CD4-positive, alpha-beta T cell (primary cell): ENCODE measurements at regions not wholly inside any gene's neighbourhood (a gene's known extent, or its start where the extent isn't known, plus 50 kb on each side); places are given as distances from the start of the nearest gene placed in this dataset.
"Not testable (repeated sequence)": the region's sequence is repeated elsewhere in the genome, so short reads cannot be mapped to it uniquely, and the experiment has no call there.

Source experiments
- ATAC-seq: fragments of 200-7000 bp; cut with Tn5 transposase; one replicate; pipeline ENCODE4 v1.10.0; 2022; ENCODE audit warnings: mild to moderate bottlenecking; ENCODE audit not compliant: poor library complexity
- CTCF ChIA-PET: fragments of 350-600 bp; sonication (Branson Sonifier 250); formaldehyde crosslinking; loops from one replicate; lab custom pipeline; 2021; ENCODE audit warnings: antibody characterized with exemption, inconsistent platforms; lab: Charles Lee
- POLR2A ChIA-PET: fragments of 350-600 bp; sonication (Branson Sonifier 250); formaldehyde crosslinking; loops from one replicate; lab custom pipeline; 2021; ENCODE audit warnings: antibody characterized with exemption, inconsistent platforms; lab: Charles Lee
- DNase-seq, 14 experiments: peaks; one replicate each; pipeline ENCODE4 v3.0.0-alpha.2; 2013 to 2020; ENCODE audit warnings: mixed read lengths in 2 of 14
- H3K27ac ChIP-seq, 2 donors: one replicate each; pipeline versions ENCODE4 v1.5.1 to v1.7.0; 2013; ENCODE audit warnings: low read length in 2 of 2, low read depth in 1 of 2, mild to moderate bottlenecking in 1 of 2
- H3K27me3 ChIP-seq, 2 experiments: 1 replicate in 1 of 2; 2 replicates in 1 of 2; pipeline versions ENCODE4 v1.6.1 to v1.7.0; 2013; ENCODE audit warnings: low read length in 2 of 2, control low read depth in 1 of 2, mild to moderate bottlenecking in 1 of 2, moderate library complexity in 1 of 2; ENCODE audit not compliant: insufficient read depth in 2 of 2, control insufficient read depth in 1 of 2
- H3K36me3 ChIP-seq: one replicate; pipeline ENCODE4 v1.6.1; 2013; ENCODE audit warnings: low read length, control low read depth; ENCODE audit not compliant: insufficient read depth
- H3K4me1 ChIP-seq: one replicate; pipeline ENCODE4 v1.6.1; 2013; ENCODE audit warnings: low read length, control low read depth; ENCODE audit not compliant: insufficient read depth
- H3K4me3 ChIP-seq: one replicate; pipeline ENCODE4 v1.5.1; 2013; ENCODE audit warnings: mild to moderate bottlenecking, low read length, moderate library complexity
- H3K9me3 ChIP-seq, 2 experiments: 1 replicate in 1 of 2; 2 replicates in 1 of 2; pipeline versions ENCODE4 v1.6.1 to v1.7.0; 2013; ENCODE audit warnings: low read length in 2 of 2, mild to moderate bottlenecking in 2 of 2, control low read depth in 1 of 2, moderate library complexity in 1 of 2; ENCODE audit not compliant: control insufficient read depth in 1 of 2, insufficient read depth in 1 of 2
- H3K27ac Mint-ChIP-seq: one replicate; pipeline ENCODE4 v1.8.0; 2020; ENCODE audit warnings: mixed read lengths
- H3K27me3 Mint-ChIP-seq: one replicate; pipeline ENCODE4 v1.8.0; 2021; ENCODE audit warnings: mixed read lengths
- H3K36me3 Mint-ChIP-seq: one replicate; pipeline ENCODE4 v1.8.0; 2021; ENCODE audit warnings: low read depth, mixed read lengths
- H3K4me1 Mint-ChIP-seq: one replicate; pipeline ENCODE4 v1.8.0; 2021; ENCODE audit warnings: low read depth, mixed read lengths
- H3K4me3 Mint-ChIP-seq: one replicate; pipeline ENCODE4 v1.8.0; 2020; ENCODE audit warnings: mild to moderate bottlenecking, mixed read lengths
- H3K9me3 Mint-ChIP-seq: one replicate; pipeline ENCODE4 v1.8.0; 2020; ENCODE audit warnings: mixed read lengths
- intact Hi-C, 2 experiments: fragments of 100-400 bp; cut with DNase I in 1 of 2; cut with micrococcal nuclease in 1 of 2; formaldehyde crosslinking; loops; one replicate each; pipeline versions ENCODE4 v1.15.1 to v1.9.0; 2023 to 2025; cut with DNase I, micrococcal nuclease
- TF ChIP-seq, protein P1 (sequence below): fragments of 200-600 bp; IDR thresholded peaks from one replicate; pipeline ENCODE4 v1.8.0; 2022; ENCODE audit warnings: antibody characterized with exemption, mild to moderate bottlenecking

DNA sequence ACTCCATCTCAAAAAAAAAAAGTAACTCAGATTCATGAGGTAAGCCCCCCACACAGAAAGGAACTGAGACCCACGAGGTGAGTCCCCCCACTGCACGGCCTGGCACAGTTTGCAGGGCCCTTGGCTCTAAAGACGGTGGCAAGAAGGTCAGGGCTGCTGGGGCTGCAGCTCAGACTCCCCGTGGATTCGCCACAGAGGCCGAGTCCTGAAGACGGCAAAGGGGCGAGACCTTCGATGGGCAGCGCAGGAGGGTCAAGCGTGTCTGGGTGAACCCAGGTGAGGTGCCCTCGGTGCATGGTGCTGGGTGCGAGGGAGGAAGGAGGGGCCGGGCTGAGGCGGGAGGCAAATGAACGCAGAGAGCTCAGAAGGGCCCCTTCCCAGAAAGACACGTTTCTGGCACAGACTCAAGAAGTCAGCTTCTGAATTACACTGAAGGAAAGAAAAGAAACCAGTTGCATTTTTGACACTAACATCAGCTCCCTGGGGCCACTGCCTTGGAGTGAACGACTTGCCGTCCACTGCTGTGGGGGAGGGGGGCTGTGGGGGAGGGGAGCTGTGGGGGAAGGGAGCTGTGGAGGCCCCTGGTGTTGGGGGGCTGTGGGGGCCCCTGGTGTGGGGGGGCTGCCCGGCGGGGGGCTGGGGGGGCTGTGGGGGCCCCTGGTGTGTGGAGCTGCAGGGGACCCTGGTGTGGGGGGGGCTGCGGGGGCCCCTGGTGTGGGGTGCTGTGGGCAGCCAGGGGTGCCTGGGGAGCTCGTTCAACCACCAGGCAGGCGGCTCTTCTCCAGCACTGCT is 69.8 kb upstream of the METRNL start:
- POLR2A ChIA-PET = no interaction called here
- CTCF ChIA-PET = no interaction called here
- Histone ChIP-seq H3K27ac (no peak overlapping the region), H3K36me3 (peaks cover 6% of the 10 kb centered on the region), H3K9me3 (no peaks in the 10 kb centered on the region), H3K4me1 (no peaks in the 10 kb centered on the region), H3K27me3 (no peaks in the 10 kb centered on the region), H3K4me3 (no peak overlapping the region)
- Mint-ChIP-seq H3K4me3 (no peak overlapping the region), H3K27ac (no peak overlapping the region), H3K27me3 (no peaks in the 10 kb centered on the region), H3K4me1 (no peaks in the 10 kb centered on the region), H3K9me3 (no peaks in the 10 kb centered on the region), H3K36me3 (peaks cover 19% of the 10 kb centered on the region)
- intact Hi-C loops = no loop called here
- TF ChIP-seq, protein P1, sequence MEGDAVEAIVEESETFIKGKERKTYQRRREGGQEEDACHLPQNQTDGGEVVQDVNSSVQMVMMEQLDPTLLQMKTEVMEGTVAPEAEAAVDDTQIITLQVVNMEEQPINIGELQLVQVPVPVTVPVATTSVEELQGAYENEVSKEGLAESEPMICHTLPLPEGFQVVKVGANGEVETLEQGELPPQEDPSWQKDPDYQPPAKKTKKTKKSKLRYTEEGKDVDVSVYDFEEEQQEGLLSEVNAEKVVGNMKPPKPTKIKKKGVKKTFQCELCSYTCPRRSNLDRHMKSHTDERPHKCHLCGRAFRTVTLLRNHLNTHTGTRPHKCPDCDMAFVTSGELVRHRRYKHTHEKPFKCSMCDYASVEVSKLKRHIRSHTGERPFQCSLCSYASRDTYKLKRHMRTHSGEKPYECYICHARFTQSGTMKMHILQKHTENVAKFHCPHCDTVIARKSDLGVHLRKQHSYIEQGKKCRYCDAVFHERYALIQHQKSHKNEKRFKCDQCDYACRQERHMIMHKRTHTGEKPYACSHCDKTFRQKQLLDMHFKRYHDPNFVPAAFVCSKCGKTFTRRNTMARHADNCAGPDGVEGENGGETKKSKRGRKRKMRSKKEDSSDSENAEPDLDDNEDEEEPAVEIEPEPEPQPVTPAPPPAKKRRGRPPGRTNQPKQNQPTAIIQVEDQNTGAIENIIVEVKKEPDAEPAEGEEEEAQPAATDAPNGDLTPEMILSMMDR = no peak
- no peak for DNase-seq
- ATAC-seq = no peak

DNA sequence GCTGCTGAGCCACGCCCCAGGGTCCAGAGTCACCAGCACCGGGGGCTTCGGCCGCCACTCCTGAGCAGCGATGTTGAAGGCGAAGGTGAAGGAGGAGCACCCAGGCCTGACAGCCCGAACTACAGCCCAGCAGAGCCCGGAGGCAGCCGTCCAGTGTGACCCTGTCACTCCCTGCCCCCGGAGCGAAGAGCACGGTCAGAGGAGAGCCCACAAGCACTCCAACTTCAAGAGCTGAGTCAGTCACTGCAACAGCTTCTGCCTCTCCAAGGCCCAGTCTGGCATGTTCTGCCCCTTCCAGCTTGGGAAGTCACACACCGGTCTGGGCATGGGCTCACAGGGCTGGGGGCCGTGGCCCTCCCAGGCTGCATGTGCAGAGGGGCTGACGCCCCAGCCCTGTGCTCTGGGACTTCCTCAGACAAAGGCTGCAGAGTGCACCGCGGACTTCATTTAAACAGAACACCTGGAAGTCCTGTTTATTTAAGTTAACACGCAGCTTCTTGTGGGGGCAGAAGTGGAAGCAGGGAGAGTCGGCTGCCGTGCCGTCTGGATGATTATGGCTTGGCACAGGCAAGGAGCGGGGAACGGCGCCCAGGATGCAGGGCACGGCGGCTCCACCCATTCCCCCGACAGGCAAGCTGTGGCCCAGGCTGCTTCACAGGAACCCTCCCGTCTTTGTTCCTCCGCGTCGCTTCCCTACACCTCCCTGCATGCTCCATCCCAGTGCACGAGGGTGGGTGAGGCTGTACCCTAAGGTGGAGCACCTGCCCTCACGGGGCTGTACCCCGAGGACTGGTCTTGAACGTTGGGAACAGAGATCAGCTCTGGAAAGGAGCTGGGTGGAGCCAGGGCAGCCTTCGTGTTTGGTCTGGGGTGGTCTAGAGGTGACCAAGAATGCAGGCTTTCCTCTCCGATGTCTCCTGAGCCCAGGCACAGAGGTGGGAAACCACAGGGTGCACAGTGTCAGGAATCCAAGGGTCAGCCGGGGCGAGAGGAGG is 68.9 kb upstream of the METRNL start:
- ChIA-PET POLR2A (no interaction called here), CTCF (no interaction called here)
- no peak overlapping the region for H3K27ac Mint-ChIP-seq
- no peak overlapping the region for H3K4me3 ChIP-seq
- H3K9me3 ChIP-seq = no peaks in the 10 kb centered on the region
- intact Hi-C loops = no loop called here
- no peaks in the 10 kb centered on the region for H3K36me3 ChIP-seq
- H3K27me3 ChIP-seq = no peaks in the 10 kb centered on the region
- no peaks in the 10 kb centered on the region for H3K27me3 Mint-ChIP-seq
- no peaks in the 10 kb centered on the region for H3K4me1 ChIP-seq
- H3K36me3 Mint-ChIP-seq = peaks cover 13% of the 10 kb centered on the region
- H3K4me1 Mint-ChIP-seq = no peaks in the 10 kb centered on the region
- H3K4me3 Mint-ChIP-seq = no peak overlapping the region
- TF ChIP-seq, protein P1 = no peak
- H3K9me3 Mint-ChIP-seq = no peaks in the 10 kb centered on the region
- ATAC-seq (no peak), DNase-seq (no peak)
- no peak overlapping the region for H3K27ac ChIP-seq

DNA sequence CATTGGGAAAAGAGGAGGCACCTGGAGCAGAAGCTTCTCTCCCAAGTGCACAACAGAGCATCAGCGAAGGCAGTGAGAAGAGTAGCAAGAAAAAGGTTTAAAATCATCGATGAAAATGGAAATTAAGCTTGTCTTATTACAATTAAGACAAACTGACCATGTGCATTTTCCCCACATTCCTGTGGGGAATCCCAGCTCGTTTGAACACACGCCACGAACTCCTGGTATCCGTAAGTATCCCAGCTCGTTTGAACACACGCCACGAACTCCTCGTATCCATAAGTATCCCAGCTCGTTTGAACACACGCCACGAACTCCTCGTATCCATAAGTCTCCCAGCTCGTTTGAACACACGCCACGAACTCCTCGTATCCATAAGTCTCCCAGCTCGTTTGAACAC is 67.7 kb upstream of the METRNL start:
- H3K36me3 Mint-ChIP-seq = peaks cover 12% of the 10 kb centered on the region
- H3K36me3 ChIP-seq, CTCF ChIA-PET, H3K27ac ChIP-seq, DNase-seq, H3K27me3 ChIP-seq, H3K4me1 Mint-ChIP-seq, H3K4me3 Mint-ChIP-seq, ATAC-seq, intact Hi-C loops, H3K27me3 Mint-ChIP-seq, H3K4me1 ChIP-seq, POLR2A ChIA-PET, H3K4me3 ChIP-seq, H3K9me3 Mint-ChIP-seq, H3K27ac Mint-ChIP-seq, H3K9me3 ChIP-seq: not testable (repeated sequence)
